ENCODE measurements at regions not wholly inside any gene's neighbourhood (a gene's known extent, or its start where the extent isn't known, plus 50 kb on each side); places are given as distances from the start of the nearest gene placed in this dataset.

DNA sequence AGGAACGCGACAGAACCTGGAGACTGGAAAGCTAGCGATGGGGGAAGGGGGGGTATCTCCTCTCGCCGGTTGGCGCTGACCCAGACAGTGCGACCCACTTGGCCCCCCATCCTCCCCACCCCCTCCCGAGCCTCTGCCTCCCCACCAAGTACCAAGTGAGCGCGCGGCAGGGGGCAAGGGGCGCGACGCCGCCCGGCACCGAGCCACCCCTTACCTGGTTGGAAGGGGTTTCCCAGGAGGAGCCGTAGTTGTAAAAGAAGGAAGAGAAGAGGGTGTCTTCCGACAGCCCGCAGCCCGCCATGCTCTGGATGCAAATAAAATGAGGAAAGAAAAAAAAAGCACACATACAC is 112.2 kb downstream of the DHX15 start:
- no peak overlapping the region for H3K27ac ChIP-seq (replicated peaks)
- peak overlapping the region; percentile 71 for H3K4me3 ChIP-seq (replicated peaks; ENCODE audit: insufficient read depth, low read length)
- no peak for DNase-seq (ENCODE audit: low read depth in 1 of 2, low spot score in 1 of 2)
- TF ChIP-seq, protein P1, sequence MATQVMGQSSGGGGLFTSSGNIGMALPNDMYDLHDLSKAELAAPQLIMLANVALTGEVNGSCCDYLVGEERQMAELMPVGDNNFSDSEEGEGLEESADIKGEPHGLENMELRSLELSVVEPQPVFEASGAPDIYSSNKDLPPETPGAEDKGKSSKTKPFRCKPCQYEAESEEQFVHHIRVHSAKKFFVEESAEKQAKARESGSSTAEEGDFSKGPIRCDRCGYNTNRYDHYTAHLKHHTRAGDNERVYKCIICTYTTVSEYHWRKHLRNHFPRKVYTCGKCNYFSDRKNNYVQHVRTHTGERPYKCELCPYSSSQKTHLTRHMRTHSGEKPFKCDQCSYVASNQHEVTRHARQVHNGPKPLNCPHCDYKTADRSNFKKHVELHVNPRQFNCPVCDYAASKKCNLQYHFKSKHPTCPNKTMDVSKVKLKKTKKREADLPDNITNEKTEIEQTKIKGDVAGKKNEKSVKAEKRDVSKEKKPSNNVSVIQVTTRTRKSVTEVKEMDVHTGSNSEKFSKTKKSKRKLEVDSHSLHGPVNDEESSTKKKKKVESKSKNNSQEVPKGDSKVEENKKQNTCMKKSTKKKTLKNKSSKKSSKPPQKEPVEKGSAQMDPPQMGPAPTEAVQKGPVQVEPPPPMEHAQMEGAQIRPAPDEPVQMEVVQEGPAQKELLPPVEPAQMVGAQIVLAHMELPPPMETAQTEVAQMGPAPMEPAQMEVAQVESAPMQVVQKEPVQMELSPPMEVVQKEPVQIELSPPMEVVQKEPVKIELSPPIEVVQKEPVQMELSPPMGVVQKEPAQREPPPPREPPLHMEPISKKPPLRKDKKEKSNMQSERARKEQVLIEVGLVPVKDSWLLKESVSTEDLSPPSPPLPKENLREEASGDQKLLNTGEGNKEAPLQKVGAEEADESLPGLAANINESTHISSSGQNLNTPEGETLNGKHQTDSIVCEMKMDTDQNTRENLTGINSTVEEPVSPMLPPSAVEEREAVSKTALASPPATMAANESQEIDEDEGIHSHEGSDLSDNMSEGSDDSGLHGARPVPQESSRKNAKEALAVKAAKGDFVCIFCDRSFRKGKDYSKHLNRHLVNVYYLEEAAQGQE (IDR thresholded peaks at IDR 0.05; ENCODE audit: insufficient replicate concordance, low read depth) = no peak
- TF ChIP-seq, protein P2, sequence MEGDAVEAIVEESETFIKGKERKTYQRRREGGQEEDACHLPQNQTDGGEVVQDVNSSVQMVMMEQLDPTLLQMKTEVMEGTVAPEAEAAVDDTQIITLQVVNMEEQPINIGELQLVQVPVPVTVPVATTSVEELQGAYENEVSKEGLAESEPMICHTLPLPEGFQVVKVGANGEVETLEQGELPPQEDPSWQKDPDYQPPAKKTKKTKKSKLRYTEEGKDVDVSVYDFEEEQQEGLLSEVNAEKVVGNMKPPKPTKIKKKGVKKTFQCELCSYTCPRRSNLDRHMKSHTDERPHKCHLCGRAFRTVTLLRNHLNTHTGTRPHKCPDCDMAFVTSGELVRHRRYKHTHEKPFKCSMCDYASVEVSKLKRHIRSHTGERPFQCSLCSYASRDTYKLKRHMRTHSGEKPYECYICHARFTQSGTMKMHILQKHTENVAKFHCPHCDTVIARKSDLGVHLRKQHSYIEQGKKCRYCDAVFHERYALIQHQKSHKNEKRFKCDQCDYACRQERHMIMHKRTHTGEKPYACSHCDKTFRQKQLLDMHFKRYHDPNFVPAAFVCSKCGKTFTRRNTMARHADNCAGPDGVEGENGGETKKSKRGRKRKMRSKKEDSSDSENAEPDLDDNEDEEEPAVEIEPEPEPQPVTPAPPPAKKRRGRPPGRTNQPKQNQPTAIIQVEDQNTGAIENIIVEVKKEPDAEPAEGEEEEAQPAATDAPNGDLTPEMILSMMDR (IDR thresholded peaks at IDR 0.05; ENCODE audit: insufficient read depth, low read length) = no peak
- TF ChIP-seq SPI1 (IDR thresholded peaks at IDR 0.05; ENCODE audit: borderline replicate concordance, low read depth) = no peak
- H3K27me3 ChIP-seq (ENCODE audit: insufficient read depth, poor library complexity, severe bottlenecking) = peaks cover 34% of the 10 kb centered on the region

DNA sequence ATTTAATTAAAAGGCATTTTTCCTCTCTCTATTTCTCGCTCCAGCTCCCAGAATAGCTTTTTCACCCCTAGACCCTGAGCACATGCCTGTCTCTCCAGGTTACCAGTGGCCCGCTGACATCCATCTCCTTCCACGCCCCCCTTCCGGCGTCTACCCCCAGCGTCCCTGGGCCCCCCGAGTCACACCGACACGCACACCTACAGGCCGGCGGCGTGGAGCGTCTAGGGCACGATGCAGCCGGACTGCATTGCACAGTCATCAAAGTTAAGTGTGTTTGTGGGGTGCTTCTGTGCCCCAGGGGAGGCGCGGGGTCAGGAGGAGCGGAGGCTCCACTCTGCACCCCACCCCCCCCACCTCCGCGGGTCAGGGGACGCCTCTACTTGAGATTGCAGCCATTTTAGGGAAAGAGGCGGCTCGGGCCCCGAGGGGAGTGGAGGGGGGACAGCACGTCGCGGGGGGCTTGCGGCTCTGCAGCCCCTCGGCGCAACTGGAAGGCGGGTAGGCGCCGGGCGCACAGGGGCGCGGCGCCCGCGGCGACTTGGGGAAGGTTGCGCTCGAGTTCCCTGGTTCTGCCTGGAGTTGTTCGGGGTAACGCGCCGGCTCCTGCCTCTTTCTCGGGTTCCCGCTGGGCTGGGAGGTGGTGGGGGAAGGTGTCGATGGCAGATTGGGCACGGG is 112.7 kb downstream of the DHX15 start:
- TF ChIP-seq, protein P2 (IDR thresholded peaks at IDR 0.05; ENCODE audit: insufficient read depth, low read length) = no peak
- no peak for TF ChIP-seq SPI1 (IDR thresholded peaks at IDR 0.05; ENCODE audit: borderline replicate concordance, low read depth)
- TF ChIP-seq GABPA (IDR thresholded peaks at IDR 0.05; ENCODE audit: low read depth) = no peak
- TF ChIP-seq, protein P1 (IDR thresholded peaks at IDR 0.05; ENCODE audit: insufficient replicate concordance, low read depth) = no peak
- TF ChIP-seq POLR2AphosphoS5 (IDR thresholded peaks at IDR 0.05; ENCODE audit: low read depth) = no peak
- Histone ChIP-seq H3K27me3 (ENCODE audit: insufficient read depth, poor library complexity, severe bottlenecking) (peaks cover 34% of the 10 kb centered on the region), H3K4me3 (replicated peaks; ENCODE audit: insufficient read depth, low read length) (peak overlapping the region; percentile 71), H3K27ac (replicated peaks) (no peak overlapping the region)
- no peak for DNase-seq (ENCODE audit: low read depth in 1 of 2, low spot score in 1 of 2)

DNA sequence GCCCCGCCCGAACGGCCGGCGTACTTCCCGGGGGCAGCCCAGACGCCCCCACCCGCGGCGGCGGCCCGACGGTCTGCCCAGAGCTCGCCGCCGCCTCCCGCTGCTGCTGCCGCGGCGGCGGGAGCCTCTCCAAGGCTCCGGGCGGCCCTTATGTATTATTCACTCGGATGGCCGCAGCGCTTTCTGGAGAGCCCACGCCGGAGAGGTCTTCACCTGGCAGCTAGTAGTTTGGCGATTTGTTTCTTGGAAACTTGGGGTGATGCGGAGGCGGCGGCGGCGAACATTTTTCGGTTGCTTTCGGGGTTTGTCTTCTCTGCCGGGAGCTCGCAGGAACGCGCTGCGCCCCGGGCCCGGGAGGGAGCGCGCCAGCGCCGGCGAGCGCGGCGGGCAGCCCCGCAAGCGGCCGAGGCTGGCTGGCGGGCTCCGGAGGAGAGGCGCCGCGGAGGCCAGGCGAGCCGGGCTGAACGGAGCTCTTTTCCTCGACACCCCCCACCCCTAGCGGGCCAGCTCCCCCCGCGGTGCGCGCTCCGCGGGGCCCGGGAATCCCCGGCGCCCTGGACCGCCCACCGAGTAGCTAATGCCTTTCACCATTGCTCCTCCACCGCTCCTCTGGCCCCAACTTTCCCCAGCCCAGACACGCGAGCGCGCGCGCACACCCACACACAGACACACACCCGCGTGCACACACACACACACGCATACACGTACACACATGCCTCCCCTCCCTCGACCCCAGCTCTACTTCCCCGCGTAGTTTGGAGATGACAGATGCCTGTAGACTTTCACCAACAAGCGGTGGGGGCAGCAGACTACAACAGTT is 113.5 kb downstream of the DHX15 start:
- DNase-seq (ENCODE audit: low read depth in 1 of 2, low spot score in 1 of 2) = peak in 1 of 2 experiments; percentile 12
- no peak for TF ChIP-seq SPI1 (IDR thresholded peaks at IDR 0.05; ENCODE audit: borderline replicate concordance, low read depth)
- TF ChIP-seq GABPA (IDR thresholded peaks at IDR 0.05; ENCODE audit: low read depth) = no peak
- TF ChIP-seq, protein P1 (IDR thresholded peaks at IDR 0.05; ENCODE audit: insufficient replicate concordance, low read depth) = no peak
- TF ChIP-seq, protein P2 (IDR thresholded peaks at IDR 0.05; ENCODE audit: insufficient read depth, low read length) = no peak
- no peak for TF ChIP-seq POLR2AphosphoS5 (IDR thresholded peaks at IDR 0.05; ENCODE audit: low read depth)
- peak overlapping the region; percentile 32 for H3K4me3 ChIP-seq (replicated peaks; ENCODE audit: insufficient read depth, low read length)
- no peak overlapping the region for H3K27ac ChIP-seq (replicated peaks)
- peaks cover 34% of the 10 kb centered on the region for H3K27me3 ChIP-seq (ENCODE audit: insufficient read depth, poor library complexity, severe bottlenecking)

All from HL-60 (cell line).